HepG2 (cell line): ENCODE measurements at regions not wholly inside any gene's neighbourhood (a gene's known extent, or its start where the extent isn't known, plus 50 kb on each side); places are given as distances from the start of the nearest gene placed in this dataset.

Experiments
- ATAC-seq: fragments of 200-7000 bp; cut with Tn5 transposase; 3 replicates; pipeline ENCODE4 v1.9.1; 2020; ENCODE audit warnings: mild to moderate bottlenecking, moderate library complexity
- BruUV-seq: library from RNA; stranded (reverse); fragments of 400-500 nt; replicated peaks from 2 replicates; lab custom pipeline; 2021; lab: Mats Ljungman, UMichigan
- CTCF ChIA-PET: fragments of 300-600 bp; formaldehyde crosslinking; extraction: SDS; loops from one replicate; lab custom pipeline; 2021; ENCODE audit warnings: low total read pairs, inconsistent platforms, low intra/inter-chr PET ratio; lab: Yijun Ruan, JAX
- POLR2A ChIA-PET: fragments of 350-600 bp; sonication (Branson Sonifier 250); formaldehyde crosslinking; loops from one replicate; lab custom pipeline; 2020; ENCODE audit warnings: antibody characterized with exemption, inconsistent platforms; lab: Yijun Ruan, JAX
- DNase-seq: peaks from one replicate; pipeline ENCODE4 v3.0.0-alpha.2; 2015; ENCODE audit warnings: low spot score
- FAIRE-seq: peaks from 3 replicates; lab custom pipeline; 2011; peaks lifted over from hg19 to GRCh38; lab: Jason Lieb, UNC
- H2AFZ ChIP-seq: one replicate; pipeline ENCODE4 v1.6.1; 2011; ENCODE audit warnings: low read length, inconsistent platforms
- H3K27ac ChIP-seq: fragments of 300-600 bp; 3 replicates; pipeline ENCODE4 v1.8.0; 2011; ENCODE audit warnings: mixed run types, mild to moderate bottlenecking, mixed read lengths, low read length, inconsistent platforms; ENCODE audit not compliant: insufficient read depth; ENCODE audit errors: extremely low read length
- H3K27me3 ChIP-seq, 2 experiments: fragments of 200-600 bp in 1 of 2; 2 replicates in 1 of 2; 3 replicates in 1 of 2; pipeline versions ENCODE4 v1.6.0 to v1.8.0; 2011; ENCODE audit warnings: low read length in 2 of 2, mild to moderate bottlenecking in 2 of 2, moderate library complexity in 2 of 2, inconsistent platforms in 1 of 2; ENCODE audit not compliant: insufficient read depth in 2 of 2, control insufficient read depth in 1 of 2
- H3K36me3 ChIP-seq, 2 experiments: fragments of 200-600 bp in 1 of 2; replicated peaks in 1 of 2; 2 replicates in 1 of 2; 3 replicates in 1 of 2; pipeline versions ENCODE4 v1.5.1 to v1.8.0; 2011; ENCODE audit warnings: low read length in 2 of 2, inconsistent platforms in 1 of 2; ENCODE audit not compliant: insufficient read depth in 2 of 2, control insufficient read depth in 1 of 2
- H3K4me1 ChIP-seq: 2 replicates; pipeline ENCODE4 v1.5.1; 2012; ENCODE audit warnings: low read length, inconsistent platforms; ENCODE audit not compliant: insufficient read depth
- H3K4me2 ChIP-seq: 2 replicates; pipeline ENCODE4 v1.6.0; 2011; ENCODE audit warnings: low read depth, low read length, inconsistent platforms
- H3K4me3 ChIP-seq, 3 experiments: fragments of 200-600 bp in 1 of 3; sonication (generic), shearing (Covaris generic) in 1 of 3; replicated peaks in 1 of 3; 2 replicates each; pipeline ENCODE4 v1.5.1; 2011 to 2016; ENCODE audit warnings: low read length in 3 of 3, inconsistent platforms in 2 of 3, low read depth in 2 of 3, mild to moderate bottlenecking in 2 of 3, control low read depth in 1 of 3, mixed read lengths in 1 of 3; ENCODE audit not compliant: insufficient read depth in 1 of 3
- H3K79me2 ChIP-seq: one replicate; pipeline ENCODE4 v1.6.1; 2011; ENCODE audit warnings: low read length, inconsistent platforms; ENCODE audit not compliant: insufficient read depth
- H3K9ac ChIP-seq: 2 replicates; pipeline ENCODE4 v1.6.0; 2011; ENCODE audit warnings: mild to moderate bottlenecking, low read depth, low read length, inconsistent platforms; ENCODE audit not compliant: insufficient read depth
- H3K9me3 ChIP-seq: 2 replicates; pipeline ENCODE4 v1.5.1; 2012; ENCODE audit warnings: mild to moderate bottlenecking, low read length
- H4K20me1 ChIP-seq: 2 replicates; pipeline ENCODE4 v1.6.0; 2011; ENCODE audit warnings: inconsistent platforms, mild to moderate bottlenecking, low read length, moderate library complexity; ENCODE audit not compliant: insufficient read depth
- EHMT2 ChIP-seq: fragments of 200-600 bp; sonication (generic); IDR thresholded peaks from 2 replicates; pipeline ENCODE4 v1.7.0; 2017; ENCODE audit warnings: antibody characterized with exemption, low read depth, low read length, borderline replicate concordance
- KLF9 ChIP-seq: IDR thresholded peaks from 2 replicates; pipeline ENCODE4 v1.6.1; 2016; ENCODE audit warnings: low read depth
- MATR3 ChIP-seq: sonication (generic); formaldehyde crosslinking; IDR thresholded peaks from 2 replicates; pipeline ENCODE4 v1.4.0; 2020; ENCODE audit warnings: missing genetic modification reagents
- MTA3 ChIP-seq: sonication (generic); formaldehyde crosslinking; IDR thresholded peaks from 2 replicates; pipeline ENCODE4 v1.4.0; 2020; ENCODE audit warnings: missing genetic modification reagents
- NFE2 ChIP-seq: sonication (generic); formaldehyde crosslinking; IDR thresholded peaks from 2 replicates; pipeline ENCODE4 v1.4.0; 2020; ENCODE audit warnings: missing genetic modification reagents
- PITX1 ChIP-seq: sonication (generic); formaldehyde crosslinking; IDR thresholded peaks from 2 replicates; pipeline ENCODE4 v1.5.1; 2020; ENCODE audit warnings: mild to moderate bottlenecking, missing genetic modification reagents
- PRDM10 ChIP-seq: sonication (generic); formaldehyde crosslinking; IDR thresholded peaks from 2 replicates; pipeline ENCODE4 v1.4.0; 2020; ENCODE audit warnings: low read depth, missing genetic modification reagents
- SNAPC2 ChIP-seq: sonication (generic); formaldehyde crosslinking; IDR thresholded peaks from 2 replicates; pipeline ENCODE4 v1.8.1; 2022; ENCODE audit warnings: mild to moderate bottlenecking, missing genetic modification reagents
- THAP8 ChIP-seq: sonication (generic); formaldehyde crosslinking; IDR thresholded peaks from 2 replicates; pipeline ENCODE4 v1.5.1; 2020; ENCODE audit warnings: missing genetic modification reagents, mild to moderate bottlenecking, borderline replicate concordance
- ZNF543 ChIP-seq: sonication (generic); formaldehyde crosslinking; IDR thresholded peaks from 2 replicates; pipeline ENCODE4 v1.4.0; 2020; ENCODE audit warnings: mild to moderate bottlenecking, missing genetic modification reagents
- WGBS: methylation state at CpG from one replicate; pipeline ENCODE4 v1.1.6; 2017; ENCODE audit warnings: low lambda C conversion rate; 5-methylcytosine and 5-hydroxymethylcytosine counted together
- in situ Hi-C: cut with HindIII; loops from 2 replicates; pipeline ENCODE4 v1.10.0; 2017; ENCODE audit warnings: low pct_unique_long_range_greater_than_20kb; ENCODE audit not compliant: extremely low pct_ligation_motif_present
- intact Hi-C: fragments of 100-400 bp; cut with micrococcal nuclease; formaldehyde crosslinking; loops from one replicate; pipeline ENCODE4 v1.10.0; 2022; ENCODE audit not compliant: unreplicated experiment
- TF ChIP-seq, protein P1 (sequence below): sonication (generic); formaldehyde crosslinking; IDR thresholded peaks from 2 replicates; pipeline ENCODE4 v1.4.0; 2020; ENCODE audit warnings: missing genetic modification reagents

- ATAC-seq (no peak), DNase-seq (no peak), FAIRE-seq (no peak)
- POLR2A ChIA-PET = no interaction called here
- intact Hi-C loops (no loop called here), in situ Hi-C loops (no loop called here)
- CTCF ChIA-PET = no interaction called here
- no peaks in the 10 kb centered on the region for H3K9me3 ChIP-seq
- no peaks in the 10 kb centered on the region for H3K79me2 ChIP-seq
- no peak for TF ChIP-seq SNAPC2 (CRISPR knock-in tag)
- no peak for TF ChIP-seq PITX1
- no peak for TF ChIP-seq ZNF543
- no peak for TF ChIP-seq PRDM10 (CRISPR knock-in tag)
- TF ChIP-seq KLF9 = no peak
- no peak for TF ChIP-seq MTA3 (CRISPR knock-in tag)
- no peak for TF ChIP-seq MATR3
- no peak for TF ChIP-seq THAP8 (CRISPR knock-in tag)
- TF ChIP-seq, protein P1, sequence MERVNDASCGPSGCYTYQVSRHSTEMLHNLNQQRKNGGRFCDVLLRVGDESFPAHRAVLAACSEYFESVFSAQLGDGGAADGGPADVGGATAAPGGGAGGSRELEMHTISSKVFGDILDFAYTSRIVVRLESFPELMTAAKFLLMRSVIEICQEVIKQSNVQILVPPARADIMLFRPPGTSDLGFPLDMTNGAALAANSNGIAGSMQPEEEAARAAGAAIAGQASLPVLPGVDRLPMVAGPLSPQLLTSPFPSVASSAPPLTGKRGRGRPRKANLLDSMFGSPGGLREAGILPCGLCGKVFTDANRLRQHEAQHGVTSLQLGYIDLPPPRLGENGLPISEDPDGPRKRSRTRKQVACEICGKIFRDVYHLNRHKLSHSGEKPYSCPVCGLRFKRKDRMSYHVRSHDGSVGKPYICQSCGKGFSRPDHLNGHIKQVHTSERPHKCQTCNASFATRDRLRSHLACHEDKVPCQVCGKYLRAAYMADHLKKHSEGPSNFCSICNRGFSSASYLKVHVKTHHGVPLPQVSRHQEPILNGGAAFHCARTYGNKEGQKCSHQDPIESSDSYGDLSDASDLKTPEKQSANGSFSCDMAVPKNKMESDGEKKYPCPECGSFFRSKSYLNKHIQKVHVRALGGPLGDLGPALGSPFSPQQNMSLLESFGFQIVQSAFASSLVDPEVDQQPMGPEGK = no peak
- no peak for TF ChIP-seq EHMT2
- TF ChIP-seq NFE2 = no peak
- WGBS = 6% methylated on average over 4 of the region's 4 CpGs
- H3K27ac ChIP-seq = no peak overlapping the region
- no peaks in the 10 kb centered on the region for H3K36me3 ChIP-seq
- H3K4me3 ChIP-seq = no peak overlapping the region
- no peak overlapping the region for H3K9ac ChIP-seq
- H4K20me1 ChIP-seq = no peaks in the 10 kb centered on the region
- no peak overlapping the region for H2AFZ ChIP-seq
- no TSS peak for BruUV-seq
- no peak overlapping the region for H3K4me2 ChIP-seq
- H3K4me1 ChIP-seq = no peaks in the 10 kb centered on the region
- no peaks in the 10 kb centered on the region for H3K27me3 ChIP-seq
These were observed 1576.5 kb downstream of the EFNA5 start for GRCh38 chr5:106094204-106094607.
